ENCODE measurements at regions not wholly inside any gene's neighbourhood (a gene's known extent, or its start where the extent isn't known, plus 50 kb on each side); places are given as distances from the start of the nearest gene placed in this dataset.

GRCh38 chr1:11417162-11417561, 61.8 kb upstream of the DISP3 start:
- WGBS, 5 donors = 35 to 52% (median 42%) methylated on average over 3 to 4 of the region's 4 CpGs
- no peak for TF ChIP-seq POLR2A (IDR thresholded peaks at IDR 0.05)
- TF ChIP-seq CTCF (IDR thresholded peaks at IDR 0.05 in 8 of 11, conservative IDR thresholded peaks at IDR 0.05 in 3 of 11) = no peak
- no peak for TF ChIP-seq POLR2AphosphoS5 (IDR thresholded peaks at IDR 0.05)
- Histone ChIP-seq H3K27ac (no peak overlapping the region), H3K27me3 (replicated peaks in 1 of 7) (peaks cover 0 to 72% (median 10%) of the 10 kb centered on the region in 7 donors), H3K36me3 (no peaks in the 10 kb centered on the region), H3K9me3 (no peaks in the 10 kb centered on the region), H3K4me1 (no peaks in the 10 kb centered on the region), H3K4me3 (no peak overlapping the region)
- no peak for DNase-seq
- intact Hi-C loops (cut with DNase I; ENCODE audit: low total_unique reads) = no loop called here

DNA sequence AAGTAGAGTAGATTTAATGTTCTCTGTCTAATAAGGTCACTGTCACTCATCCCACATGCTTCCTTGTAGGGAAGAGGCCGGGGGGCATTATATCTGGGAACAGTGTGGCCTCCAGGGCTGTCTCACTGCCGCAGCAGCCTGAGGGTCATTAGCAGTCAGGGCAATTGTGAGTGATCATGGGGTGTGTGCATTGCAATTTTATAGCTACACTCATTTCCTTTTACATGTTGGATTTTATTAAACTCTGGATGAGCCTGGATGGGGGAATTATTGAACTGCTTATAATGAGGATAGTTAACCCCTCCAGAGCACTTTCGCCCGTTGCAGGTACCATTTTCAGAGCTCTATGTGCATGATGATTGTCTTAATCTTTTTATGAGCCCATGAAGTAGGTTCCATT, 60.9 kb upstream of the DISP3 start:
- WGBS, 5 donors = 63 to 89% (median 82%) methylated on average over 4 of the region's 4 CpGs
- intact Hi-C loops (cut with DNase I; ENCODE audit: low total_unique reads) = no loop called here

GRCh38 chr1:11421443-11421842, 57.5 kb upstream of the DISP3 start:
- WGBS, 5 donors = 82 to 87% (median 86%) methylated on average over 8 of the region's 8 CpGs
- Histone ChIP-seq H3K27ac (no peak overlapping the region), H3K36me3 (no peaks in the 10 kb centered on the region), H3K27me3 (replicated peaks in 1 of 7) (peaks cover 0 to 36% (median 0%) of the 10 kb centered on the region in 7 donors), H3K4me1 (no peaks in the 10 kb centered on the region), H3K4me3 (no peak overlapping the region), H3K9me3 (no peaks in the 10 kb centered on the region)
- intact Hi-C loops (cut with DNase I; ENCODE audit: low total_unique reads) = no loop called here
- DNase-seq = peak; percentile 28
- TF ChIP-seq POLR2AphosphoS5 (IDR thresholded peaks at IDR 0.05) (no peak), CTCF (IDR thresholded peaks at IDR 0.05 in 8 of 11, conservative IDR thresholded peaks at IDR 0.05 in 3 of 11) (no peak), POLR2A (IDR thresholded peaks at IDR 0.05) (no peak)

More for the DNA sequence above, 60.9 kb upstream of the DISP3 start:
- Histone ChIP-seq H3K9me3 (no peaks in the 10 kb centered on the region), H3K4me3 (no peak overlapping the region), H3K4me1 (no peaks in the 10 kb centered on the region), H3K36me3 (no peaks in the 10 kb centered on the region), H3K27ac (no peak overlapping the region), H3K27me3 (replicated peaks in 1 of 7) (peaks cover 0 to 63% (median 6%) of the 10 kb centered on the region in 7 donors)
- DNase-seq = no peak
- TF ChIP-seq CTCF (IDR thresholded peaks at IDR 0.05 in 8 of 11, conservative IDR thresholded peaks at IDR 0.05 in 3 of 11) (no peak), POLR2A (IDR thresholded peaks at IDR 0.05) (no peak), POLR2AphosphoS5 (IDR thresholded peaks at IDR 0.05) (no peak)

DNA sequence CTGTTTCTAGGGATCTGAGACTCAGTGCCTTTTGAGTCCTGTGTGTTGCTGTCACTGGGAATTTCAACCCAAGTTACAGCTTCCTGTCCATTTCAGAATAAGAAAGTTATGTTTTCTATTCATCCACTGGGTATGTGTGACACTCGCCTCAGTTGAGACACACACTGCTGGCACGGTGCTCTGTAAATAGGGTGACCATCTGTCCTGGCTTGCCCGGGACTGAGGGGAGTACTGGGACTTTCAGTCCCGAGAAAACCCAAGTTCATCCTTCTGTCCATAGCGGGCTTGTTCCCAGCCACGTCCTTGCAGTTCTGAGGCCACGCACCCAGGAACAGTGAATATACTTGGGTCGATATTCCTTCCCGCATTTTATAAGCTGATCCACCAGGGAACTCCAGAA, 56.3 kb upstream of the DISP3 start:
- no peak for DNase-seq
- no peak overlapping the region for H3K27ac ChIP-seq
- TF ChIP-seq POLR2AphosphoS5 (IDR thresholded peaks at IDR 0.05) (no peak), POLR2A (IDR thresholded peaks at IDR 0.05) (no peak), CTCF (IDR thresholded peaks at IDR 0.05 in 8 of 11, conservative IDR thresholded peaks at IDR 0.05 in 3 of 11) (no peak)
- no peaks in the 10 kb centered on the region for H3K4me1 ChIP-seq
- no peaks in the 10 kb centered on the region for H3K36me3 ChIP-seq
- no peaks in the 10 kb centered on the region for H3K9me3 ChIP-seq
- H3K4me3 ChIP-seq = no peak overlapping the region
- intact Hi-C loops (cut with DNase I; ENCODE audit: low total_unique reads) = no loop called here
- WGBS, 5 donors = 75 to 86% (median 79%) methylated on average over 9 of the region's 9 CpGs
- H3K27me3 ChIP-seq (replicated peaks in 1 of 7) = peaks cover 0 to 27% (median 0%) of the 10 kb centered on the region in 7 donors
